ENCODE measurements at regions not wholly inside any gene's neighbourhood (a gene's known extent, or its start where the extent isn't known, plus 50 kb on each side); places are given as distances from the start of the nearest gene placed in this dataset.

DNA sequence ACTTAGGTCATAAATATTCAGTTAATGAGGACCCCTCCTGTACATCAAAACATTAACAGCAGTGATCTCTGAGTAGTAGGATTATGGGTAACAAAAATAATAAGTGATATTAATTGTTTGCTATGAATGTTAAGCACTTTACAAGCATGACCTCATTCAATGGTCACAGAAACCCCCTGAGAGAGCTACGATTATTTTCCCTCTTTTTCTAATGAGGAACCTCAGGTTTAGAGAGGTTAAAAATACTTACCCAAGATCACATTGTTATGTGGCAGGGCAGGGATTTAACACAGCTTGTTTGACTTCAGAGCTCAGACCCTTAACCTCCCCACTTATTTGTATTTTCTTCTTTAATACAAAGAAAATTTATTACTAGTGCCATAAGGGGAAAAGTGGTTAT is 228.2 kb downstream of the TBL1XR1 start:
- DNase-seq = no peak

DNA sequence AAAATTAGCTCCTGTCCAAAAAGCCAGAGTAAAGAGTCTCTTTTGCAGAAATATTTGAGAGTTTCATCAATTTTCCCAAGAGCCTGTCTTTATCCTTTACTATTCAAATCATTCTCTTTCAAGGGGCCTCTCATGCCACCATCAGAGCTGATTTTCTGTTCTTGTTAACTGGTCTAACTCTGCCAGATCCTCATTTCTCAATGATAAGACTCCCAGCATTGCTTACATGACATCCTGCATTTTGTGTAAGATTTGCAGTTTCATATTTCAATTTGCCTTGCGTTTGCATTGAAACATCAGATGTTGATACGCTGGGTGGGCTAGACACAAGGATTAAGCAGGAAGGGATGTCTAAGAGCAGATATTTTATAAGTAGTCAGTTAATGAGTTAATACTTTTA is 228.7 kb downstream of the TBL1XR1 start:
- DNase-seq = no peak

DNA sequence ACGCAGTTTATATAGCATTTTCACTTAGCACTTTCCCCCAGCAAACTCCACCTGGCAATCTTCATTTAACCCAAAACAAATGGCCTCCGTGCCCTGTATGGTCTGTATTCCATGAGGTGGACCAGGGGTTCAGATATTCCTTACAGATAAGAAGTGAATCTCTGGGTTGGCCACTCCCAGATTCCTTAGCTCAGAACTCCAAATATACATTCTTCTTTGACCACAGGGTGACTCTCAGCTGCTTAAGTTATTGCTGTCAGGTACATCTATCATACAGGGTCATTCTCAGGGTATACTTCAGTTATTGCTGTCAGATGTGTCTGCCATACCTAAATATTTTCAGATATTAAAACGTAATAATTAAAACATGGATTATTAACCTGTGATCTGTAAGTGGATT is 229.8 kb downstream of the TBL1XR1 start:
- no peak for DNase-seq

DNA sequence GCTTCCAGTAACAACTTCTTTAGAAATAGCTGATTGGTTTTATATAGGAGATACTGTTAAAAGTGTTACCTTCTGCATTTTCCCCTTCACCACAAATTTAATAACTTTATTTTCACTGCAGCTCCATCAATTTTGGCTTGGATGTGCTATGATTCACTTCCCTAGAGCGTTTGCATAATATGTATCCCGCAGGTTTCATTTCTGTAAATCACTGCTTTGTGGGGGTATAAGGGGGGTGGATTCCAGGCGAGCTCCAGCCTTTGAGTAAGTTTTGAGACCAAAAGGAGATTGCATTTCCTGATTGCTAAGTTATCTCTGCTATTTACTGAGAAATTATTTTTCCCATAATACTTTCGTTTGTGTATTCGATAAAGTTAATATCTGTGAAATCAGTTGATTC is 232.6 kb downstream of the TBL1XR1 start:
- DNase-seq = no peak

DNA sequence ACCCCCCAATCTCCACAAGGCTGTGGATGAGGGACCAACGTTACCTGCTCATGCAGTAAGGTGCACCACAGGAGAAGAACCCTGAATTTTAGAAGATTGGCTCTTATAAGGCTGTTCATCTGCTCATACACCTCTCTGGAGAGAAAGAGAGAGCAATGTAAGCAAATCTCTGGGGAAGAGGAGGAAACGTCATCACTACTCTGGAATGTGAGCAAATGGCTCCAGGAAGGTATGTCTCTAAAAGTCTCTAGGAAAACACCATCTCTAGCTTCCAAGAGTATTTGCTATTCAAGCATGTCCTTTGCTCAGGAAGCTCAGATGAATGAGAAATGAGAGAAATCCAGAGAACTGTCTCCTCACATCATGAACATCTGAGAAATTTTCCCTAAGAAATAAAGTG is 235.4 kb downstream of the TBL1XR1 start:
- DNase-seq = no peak

DNA sequence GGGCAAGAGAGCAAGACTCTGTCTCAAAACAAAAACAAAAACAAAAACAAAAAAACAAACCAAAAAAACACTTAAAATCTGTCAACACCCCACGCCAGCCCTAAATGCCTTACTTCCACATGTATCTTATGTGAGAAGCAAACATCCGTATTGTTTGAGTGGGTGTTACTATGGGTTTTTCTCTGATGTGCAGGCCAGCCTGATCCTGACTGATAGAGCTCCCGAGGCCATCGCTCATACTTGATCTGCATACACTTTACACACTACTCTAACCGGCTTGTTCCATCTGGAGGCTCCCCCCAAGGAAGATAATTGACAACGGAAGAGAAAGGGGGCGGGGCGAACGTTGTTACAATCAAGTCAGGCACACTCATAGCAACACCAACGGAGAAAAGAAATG is 237.4 kb downstream of the TBL1XR1 start:
- no peak for DNase-seq

DNA sequence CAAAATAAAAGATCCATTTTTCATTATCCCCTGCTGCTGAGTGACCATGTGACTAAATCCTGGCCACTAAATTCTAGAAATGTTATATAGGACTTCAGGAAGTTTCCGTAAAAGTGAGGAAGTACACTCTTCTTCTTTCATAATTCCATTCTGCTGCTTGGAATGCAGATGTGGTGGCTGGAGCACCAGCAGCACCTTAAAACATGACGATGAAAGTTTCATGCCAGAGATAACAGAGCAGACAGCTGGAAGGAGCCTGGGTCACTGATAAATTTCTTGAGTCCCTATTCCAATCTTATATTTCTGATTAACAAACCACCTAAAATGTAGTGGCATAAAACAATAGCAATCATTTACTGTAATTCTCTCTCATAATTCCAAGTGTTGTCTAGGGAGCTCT is 238.7 kb downstream of the TBL1XR1 start:
- DNase-seq = no peak

DNA sequence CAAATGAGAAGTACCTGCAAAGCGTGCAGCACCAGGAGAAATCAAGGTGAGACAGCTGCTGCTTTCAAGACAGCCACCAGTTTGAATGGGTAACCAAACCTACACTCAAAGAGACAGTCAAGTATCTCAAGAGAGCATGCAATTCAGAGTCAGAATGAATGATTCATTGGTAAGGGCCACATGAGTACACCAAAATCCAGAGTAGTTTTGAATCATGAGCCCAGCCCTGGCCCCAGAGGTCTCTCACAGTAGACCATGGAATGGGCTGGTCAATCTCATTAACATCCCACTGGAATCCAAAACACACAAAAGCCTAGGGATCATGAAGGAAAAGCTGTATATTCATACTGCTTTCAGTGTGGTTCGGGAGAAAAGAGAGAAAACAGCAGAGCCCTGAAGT is 242.8 kb downstream of the TBL1XR1 start:
- no peak for DNase-seq

DNA sequence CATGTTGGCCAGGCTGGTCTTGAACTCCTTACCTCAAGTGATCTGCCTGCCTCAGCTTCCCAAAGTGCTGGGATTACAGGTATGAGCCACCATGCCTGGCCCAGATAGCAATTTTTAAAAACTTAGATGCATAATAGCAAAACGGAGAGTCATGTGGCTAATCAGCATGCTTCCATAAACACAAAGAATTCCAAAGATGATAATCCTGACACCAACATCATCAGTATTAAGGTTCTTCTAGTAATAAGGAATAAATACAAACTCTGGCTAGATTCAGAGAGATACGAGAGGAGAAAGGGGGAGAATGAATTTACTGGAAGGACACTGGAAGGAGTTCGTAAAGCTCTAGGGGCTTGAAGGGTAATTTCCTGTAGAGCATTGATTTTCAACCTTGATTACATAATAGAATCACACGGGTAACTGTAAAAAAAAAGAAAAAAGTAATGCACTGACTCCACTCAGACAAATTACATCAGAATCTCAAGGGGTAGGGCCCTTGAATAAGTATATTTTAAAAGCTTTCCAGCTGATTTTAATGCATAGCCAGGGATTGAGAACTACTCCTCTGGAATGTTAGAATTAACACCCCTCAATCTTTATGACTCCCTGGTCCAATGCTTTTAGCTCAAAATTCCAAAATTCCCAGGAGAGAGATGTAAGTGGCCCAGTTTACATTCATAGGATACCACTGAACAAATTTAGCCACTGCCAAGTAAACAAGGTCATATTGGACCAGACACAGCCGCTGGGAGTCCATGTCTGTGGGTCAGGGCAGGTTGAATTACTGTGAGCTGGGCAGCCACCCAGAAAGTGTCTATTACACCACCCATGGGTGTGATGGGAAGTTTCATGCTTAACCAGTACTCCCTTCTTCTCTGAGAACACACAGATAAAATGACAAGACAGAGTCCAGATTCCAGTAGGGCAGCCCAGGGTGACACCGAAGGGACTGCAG is 243.9 kb downstream of the TBL1XR1 start:
- no peak for DNase-seq

DNA sequence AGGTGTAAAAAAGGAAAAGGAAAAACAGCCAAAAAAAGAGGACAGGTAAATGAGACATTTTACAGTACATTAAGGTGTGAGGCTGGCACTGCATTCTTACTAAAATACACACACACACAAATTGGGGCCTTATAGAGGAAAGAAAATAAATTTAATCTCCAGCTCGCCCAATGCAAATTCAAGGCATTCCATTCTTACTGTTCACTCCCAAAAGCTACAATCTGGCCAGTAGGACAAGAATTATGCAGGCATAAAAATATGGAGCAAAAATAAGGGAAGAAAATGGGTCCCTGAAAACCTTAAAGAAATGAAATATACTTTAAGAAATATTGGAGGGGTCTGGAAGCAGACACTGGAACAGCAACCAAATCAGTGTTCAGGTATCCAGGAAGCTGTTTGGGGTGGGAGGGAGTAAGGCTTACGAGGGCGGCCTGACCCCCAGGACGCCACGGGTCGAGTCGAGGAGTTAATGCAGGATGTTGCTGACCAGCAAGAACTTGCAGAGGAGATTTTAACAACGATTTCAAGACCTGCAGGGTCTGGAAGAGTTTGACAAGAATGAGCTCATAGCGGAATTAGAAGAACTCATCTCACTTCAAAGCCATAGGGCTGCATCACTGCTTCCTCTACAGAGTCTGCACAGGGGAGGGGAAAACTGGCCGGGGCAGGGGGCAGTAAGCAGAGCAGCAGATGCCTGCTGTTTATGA is 245.5 kb downstream of the TBL1XR1 start:
- no peak for DNase-seq

DNA sequence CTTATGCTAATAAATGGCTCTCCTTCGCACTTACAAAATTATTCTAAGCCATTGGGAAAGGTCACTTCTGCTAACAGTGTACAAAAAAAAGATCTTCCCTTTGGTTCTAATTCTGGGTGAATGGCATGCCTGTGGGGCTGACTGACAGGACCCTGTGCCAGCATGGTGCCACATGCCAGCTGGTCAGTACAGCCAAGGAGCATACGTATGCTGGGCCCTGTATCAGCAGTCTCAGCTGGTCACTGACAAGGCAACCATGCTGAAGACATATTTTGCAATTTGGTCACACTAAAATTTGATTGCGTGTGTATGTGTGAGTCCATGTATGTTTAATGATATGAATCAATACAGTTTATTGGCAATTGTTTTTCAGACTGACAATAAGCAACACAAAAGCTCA is 246.1 kb downstream of the TBL1XR1 start:
- DNase-seq = no peak

DNA sequence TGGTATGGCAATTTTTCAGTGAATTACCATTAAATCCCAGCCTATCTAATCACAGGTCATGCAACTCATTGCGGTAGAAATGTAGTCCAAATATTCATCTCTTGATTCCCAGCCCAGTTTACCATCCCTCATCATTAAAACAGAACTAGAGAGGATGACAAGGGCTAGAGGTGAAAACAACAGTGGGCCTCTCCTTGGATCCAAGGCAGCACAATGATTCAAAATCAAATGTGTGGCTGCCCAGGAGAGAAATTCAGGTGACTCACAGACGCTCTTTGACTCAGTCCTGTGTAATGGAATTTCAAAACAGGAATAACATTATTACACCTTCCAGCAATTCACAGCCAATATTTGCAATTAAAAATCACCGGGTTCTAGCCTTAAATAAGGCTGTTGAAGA is 246.5 kb downstream of the TBL1XR1 start:
- DNase-seq = no peak

DNA sequence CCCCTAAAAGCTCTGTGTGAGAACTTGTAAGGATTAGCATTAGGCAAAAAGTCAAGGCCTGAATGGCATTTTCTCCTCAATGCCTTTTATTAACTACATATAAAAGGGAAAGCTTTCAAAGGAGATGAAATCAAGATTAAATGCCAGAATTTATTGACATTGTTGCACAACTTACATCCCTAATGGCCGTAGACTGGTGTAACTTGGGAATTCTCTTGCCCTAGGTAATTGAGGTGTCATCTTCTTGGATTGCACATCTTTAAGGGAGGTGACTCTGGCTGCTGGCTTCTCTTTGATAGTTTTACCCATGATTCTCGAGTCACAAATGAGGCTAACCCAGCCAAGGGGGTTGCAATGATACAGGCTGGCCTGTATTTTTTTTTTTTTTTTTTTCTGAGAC is 249.1 kb downstream of the TBL1XR1 start:
- no peak for DNase-seq

DNA sequence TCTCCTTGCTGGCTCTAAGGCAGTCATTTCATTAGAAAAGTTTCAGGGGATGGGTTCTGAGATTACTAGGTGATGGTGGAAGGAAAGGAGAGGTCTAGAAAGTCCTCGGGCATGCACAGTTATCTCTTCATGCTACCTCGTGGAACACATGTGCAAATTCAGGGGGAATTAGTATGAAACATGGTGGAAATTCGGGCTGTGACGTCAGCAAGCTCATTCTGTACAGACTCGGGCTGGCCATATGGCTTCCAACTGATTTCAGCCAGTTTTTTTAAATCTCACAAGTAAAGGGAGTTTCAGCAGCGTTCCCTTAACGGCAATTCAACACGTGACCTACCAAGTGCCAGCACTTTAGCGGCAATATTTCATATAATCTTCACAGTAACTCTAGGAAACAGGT is 251.1 kb downstream of the TBL1XR1 start:
- DNase-seq = no peak

DNA sequence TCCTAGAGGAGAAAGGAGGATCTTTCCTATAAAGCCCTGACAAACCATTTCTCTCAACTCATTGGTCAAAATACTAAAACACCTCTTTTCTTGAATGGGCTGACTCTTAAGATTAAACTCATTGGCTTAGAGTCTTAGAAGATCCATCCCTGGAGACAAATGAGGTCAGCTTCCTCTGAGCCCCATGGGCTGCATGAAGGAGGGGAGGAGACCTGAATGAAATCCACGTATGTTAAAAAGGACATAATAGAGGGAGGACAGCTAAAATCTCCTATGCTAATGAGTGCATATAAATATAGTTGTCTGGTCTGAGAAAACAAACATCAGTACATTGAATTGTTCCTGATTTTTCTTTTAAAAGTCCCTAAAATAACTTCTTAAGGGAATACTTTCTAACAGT is 255.0 kb downstream of the TBL1XR1 start:
- no peak for DNase-seq

DNA sequence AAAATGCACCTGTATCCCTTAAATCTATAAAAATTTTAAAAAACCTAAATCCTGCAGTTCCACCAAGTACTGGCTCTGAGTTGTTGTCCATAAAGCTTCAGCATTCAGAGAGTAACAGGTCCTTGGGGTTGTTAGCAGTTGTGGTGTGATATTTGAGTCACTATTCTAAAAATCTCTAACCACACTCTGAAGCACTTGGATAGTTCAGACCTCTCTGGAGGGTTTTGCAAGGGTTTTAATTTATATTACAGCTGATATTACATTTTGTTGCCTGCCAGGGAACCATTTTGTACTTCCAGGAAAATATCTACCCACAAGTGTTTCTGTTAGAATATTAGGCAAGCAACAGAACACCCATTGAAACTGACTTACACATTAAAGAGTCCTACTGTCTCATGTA is 255.6 kb downstream of the TBL1XR1 start:
- no peak for DNase-seq

DNA sequence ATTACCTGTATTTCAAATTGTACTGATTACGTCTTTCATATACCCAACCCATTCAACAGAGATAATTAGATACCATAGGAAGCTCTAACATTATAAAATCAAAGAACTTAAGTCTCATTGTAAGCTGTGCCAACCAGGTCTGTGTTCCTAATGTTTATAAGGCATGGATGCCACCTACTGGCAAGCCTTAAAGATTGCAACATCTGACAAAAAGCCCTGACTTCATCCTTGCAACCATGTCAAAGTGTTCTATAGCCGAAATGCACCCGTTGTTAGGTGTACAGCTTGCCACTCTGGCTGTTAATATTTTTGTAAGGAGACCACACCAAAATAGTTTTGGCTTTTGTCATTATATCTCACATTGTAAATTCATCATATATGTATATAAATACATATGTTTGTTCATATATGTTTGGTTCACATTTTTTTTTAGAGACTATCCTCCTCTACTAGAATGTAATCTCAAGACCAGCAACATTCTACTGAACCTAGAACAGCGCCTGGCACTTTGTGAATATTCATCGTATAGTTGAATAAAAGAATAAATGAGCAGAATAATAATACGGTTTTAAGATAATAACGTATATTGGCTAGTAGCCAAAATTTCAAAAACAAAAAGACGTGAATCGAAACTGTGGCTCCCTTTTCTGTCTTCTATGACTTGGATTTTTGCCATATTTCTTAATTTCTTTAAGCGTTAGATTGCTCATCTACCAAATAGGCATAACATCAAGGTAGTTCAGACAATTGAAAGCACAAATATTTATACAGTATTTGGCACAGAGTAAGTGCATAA is 258.1 kb downstream of the TBL1XR1 start:
- DNase-seq = peak; percentile 9

DNA sequence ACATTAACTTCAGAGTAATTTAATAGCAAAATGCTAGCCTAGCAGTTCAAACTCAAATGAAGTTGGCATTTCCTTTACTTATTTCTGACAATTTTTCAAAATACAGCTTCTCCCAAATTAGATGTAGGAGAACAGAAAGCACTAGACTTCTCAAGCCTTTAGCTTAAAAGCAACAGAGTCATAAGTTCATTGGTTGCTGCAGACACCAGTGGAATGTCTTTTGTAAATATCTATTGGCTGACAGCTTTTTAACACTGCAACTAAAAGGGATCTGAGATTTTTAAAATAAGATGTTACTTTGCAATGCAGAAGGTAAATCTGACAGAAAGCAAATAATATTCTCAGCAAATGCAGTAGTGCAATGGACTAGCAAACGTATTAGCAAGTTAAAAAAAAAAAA is 259.3 kb downstream of the TBL1XR1 start:
- no peak for DNase-seq

DNA sequence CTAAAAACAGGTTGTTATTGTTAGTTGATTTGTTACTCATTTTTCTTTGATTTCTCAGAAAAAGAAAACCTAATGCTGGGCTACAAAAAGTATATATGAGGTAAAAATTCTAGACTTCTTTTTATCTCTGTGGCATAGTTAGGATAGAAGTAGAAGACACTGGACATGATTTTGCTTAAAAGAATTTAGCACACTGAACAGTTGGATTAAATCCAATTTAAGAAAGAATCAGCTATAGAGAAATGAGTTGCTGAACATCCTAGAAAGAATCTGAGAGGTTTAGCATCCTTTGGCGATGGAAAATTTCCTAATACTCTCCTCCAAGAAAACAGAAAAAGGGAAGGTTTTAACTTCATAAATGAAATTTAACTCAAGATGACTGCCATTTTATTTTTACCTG is 259.7 kb downstream of the TBL1XR1 start:
- DNase-seq = no peak

DNA sequence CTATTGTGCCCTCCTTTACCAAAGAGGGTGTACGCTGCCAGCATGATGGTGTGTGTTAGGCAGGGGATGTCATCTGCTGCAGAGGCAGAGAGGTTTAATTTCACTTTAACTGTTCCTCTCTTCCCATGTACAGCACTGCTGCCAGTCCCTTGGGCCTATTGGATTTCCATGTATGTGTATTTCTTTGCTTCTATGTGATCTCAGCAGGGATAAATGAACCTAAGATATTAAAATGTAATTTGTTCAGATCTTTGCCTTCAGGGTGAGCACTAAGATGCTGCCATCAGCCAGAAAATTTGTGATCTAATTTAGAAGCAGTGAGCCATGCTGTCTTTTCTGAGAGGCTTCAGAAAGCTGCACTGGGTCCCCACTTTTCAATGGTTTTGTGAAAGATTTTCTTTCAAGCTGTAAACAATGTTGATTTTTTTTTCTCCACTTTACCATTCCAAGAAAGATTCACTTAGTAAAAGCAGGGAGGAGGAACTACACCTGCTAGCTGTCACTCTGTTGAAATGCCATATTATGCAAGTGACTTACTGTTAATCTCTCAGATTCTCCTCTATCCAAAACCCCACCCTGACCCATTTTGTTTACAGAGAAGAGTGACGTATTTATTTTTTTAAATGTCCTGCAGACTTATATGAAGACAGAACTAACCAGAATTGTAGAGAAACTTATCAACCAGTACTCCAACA is 261.9 kb downstream of the TBL1XR1 start:
- no peak for DNase-seq

DNA sequence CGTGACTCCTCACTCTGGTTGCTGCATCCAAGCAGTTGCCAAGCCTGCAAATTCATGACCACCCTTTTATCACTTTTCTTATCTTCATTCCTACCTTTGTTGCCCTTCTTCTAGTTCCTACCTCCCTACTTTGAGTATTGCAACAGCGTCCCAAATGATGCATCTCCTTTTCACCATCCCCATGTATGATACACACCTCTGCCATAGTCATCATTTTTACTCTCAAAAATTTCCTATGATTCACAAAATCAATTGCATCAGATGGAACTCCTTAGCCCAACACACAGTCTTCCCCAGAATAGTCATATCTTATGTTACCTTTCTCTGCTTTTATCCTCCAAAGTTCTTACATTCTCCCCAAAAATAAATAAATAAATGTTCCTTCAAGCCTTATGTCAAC is 262.6 kb downstream of the TBL1XR1 start:
- DNase-seq = no peak

DNA sequence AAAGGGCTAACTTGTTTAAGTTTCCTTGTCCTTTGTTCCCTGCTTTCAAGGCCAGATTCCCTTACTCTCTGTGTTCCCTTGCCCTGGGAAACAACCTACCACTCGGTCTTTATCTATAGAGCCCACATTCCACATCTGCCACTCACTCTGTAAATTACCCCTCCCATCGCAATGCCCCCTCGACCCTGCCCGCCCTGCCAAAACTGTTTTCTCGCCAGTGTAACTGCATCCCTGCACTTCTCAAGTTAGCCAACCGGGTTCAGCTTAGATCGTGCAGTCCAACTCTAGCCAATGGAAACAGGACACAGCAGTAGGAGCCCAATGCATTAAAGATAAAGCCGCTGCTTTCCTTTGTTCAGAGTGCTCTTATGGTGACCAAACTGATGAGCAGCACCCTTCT is 263.6 kb downstream of the TBL1XR1 start:
- DNase-seq = no peak

DNA sequence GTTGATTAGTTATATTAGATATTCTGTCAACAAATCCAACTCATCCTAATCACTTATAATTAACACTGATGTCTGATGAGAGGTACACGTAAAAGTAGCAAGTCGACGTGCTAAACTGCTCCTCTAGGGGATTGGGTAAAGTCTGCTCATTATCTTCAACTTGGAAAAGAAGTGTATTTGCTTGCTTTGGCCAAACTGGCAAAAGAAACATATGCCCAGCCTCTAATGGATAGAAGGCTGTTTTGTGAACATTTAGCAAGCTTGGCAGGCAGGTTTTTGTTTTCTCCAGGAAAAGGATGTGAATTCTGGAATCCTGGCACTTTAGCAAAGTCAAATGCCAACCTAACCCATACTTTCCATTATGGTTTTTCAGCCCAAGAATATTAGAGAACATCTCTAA is 264.8 kb downstream of the TBL1XR1 start:
- no peak for DNase-seq

All from activated T-cell treated with anti-CD3 and anti-CD28 coated beads for 4 hours (primary cell).